Right atrium auricular region (tissue), 2 donors: ENCODE measurements at regions not wholly inside any gene's neighbourhood (a gene's known extent, or its start where the extent isn't known, plus 50 kb on each side); places are given as distances from the start of the nearest gene placed in this dataset.

Experiments
- DNase-seq: peaks from one replicate; pipeline ENCODE4 v3.0.0-alpha.2; 2019; ENCODE audit warnings: low spot score
- H3K27ac ChIP-seq, 2 donors: fragments of 200-600 bp; sonication (generic); 1 replicate in 1 of 2; 2 replicates in 1 of 2; pipeline ENCODE4 v1.5.1; 2016 to 2019
- H3K27me3 ChIP-seq, 2 donors: fragments of 200-600 bp; sonication (generic); one replicate each; pipeline versions ENCODE4 v1.5.1 to v1.6.0; 2017 to 2019
- H3K36me3 ChIP-seq: fragments of 200-600 bp; sonication (generic); one replicate; pipeline ENCODE4 v1.5.1; 2016
- H3K4me1 ChIP-seq, 2 donors: fragments of 200-600 bp; sonication (generic); one replicate each; pipeline versions ENCODE4 v1.5.1 to v1.6.0; 2017 to 2019
- H3K4me3 ChIP-seq, 2 donors: fragments of 200-600 bp; sonication (generic); 1 replicate in 1 of 2; 2 replicates in 1 of 2; pipeline ENCODE4 v1.5.1; 2017 to 2019; ENCODE audit warnings: mild to moderate bottlenecking in 1 of 2, moderate library complexity in 1 of 2
- H3K9me3 ChIP-seq, 2 donors: fragments of 200-600 bp; sonication (generic); one replicate each; pipeline ENCODE4 v1.5.1; 2019
- TF ChIP-seq, protein P1 (sequence below), 2 donors: fragments of 200-600 bp; sonication (generic); IDR thresholded peaks; one replicate each; pipeline ENCODE4 v1.5.1; 2019; ENCODE audit warnings: antibody characterized with exemption in 2 of 2

DNA sequence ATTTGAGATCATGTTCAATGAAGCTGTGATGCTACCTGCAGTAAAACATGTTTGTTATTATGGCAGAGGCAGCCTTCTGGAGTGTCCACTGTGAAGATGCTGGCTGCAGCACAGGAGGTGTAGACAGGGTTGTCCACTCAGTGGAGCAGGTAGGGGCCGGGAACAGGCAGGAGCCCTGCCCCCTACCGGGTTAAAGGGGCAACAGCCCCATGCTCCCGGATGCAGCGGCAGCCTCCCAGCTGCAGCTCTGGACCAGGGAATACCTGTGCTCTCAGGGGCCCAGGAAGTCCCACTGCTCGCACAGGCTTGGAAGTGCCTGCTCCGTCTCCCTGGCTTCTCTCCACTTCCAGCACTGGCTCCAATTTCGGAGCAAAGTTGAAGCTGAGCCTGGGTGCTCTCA lies 401.6 kb downstream of the FOXG1 start:
- no peaks in the 10 kb centered on the region for H3K9me3 ChIP-seq
- no peaks in the 10 kb centered on the region for H3K27me3 ChIP-seq
- H3K4me3 ChIP-seq, result no peak overlapping the region
- TF ChIP-seq, protein P1, sequence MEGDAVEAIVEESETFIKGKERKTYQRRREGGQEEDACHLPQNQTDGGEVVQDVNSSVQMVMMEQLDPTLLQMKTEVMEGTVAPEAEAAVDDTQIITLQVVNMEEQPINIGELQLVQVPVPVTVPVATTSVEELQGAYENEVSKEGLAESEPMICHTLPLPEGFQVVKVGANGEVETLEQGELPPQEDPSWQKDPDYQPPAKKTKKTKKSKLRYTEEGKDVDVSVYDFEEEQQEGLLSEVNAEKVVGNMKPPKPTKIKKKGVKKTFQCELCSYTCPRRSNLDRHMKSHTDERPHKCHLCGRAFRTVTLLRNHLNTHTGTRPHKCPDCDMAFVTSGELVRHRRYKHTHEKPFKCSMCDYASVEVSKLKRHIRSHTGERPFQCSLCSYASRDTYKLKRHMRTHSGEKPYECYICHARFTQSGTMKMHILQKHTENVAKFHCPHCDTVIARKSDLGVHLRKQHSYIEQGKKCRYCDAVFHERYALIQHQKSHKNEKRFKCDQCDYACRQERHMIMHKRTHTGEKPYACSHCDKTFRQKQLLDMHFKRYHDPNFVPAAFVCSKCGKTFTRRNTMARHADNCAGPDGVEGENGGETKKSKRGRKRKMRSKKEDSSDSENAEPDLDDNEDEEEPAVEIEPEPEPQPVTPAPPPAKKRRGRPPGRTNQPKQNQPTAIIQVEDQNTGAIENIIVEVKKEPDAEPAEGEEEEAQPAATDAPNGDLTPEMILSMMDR (IDR thresholded peaks at IDR 0.05), result no peak
- H3K36me3 ChIP-seq, result no peaks in the 10 kb centered on the region
- H3K4me1 ChIP-seq, result no peaks in the 10 kb centered on the region
- no peak for DNase-seq
- no peak overlapping the region for H3K27ac ChIP-seq

DNA sequence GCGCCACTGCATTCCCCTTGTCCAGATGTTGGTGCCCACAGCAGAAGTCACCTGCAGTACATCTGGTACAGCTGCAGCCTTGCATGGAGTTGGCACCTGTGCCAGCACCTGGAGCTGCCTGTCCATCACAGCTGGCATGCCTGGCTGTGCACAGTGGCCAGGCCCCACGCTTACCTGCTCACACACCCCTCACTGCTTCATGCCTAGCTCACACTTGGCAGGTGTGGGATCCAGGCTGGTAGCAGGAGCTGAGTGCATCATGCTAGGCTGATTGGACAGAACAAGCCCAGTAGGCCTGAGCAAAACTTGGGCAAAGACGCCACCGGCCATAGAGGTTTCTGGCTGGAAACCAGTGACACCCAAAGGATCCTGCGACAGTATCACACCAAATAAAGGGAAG lies 402.8 kb downstream of the FOXG1 start:
- TF ChIP-seq, protein P1 (IDR thresholded peaks at IDR 0.05), result no peak
- no peaks in the 10 kb centered on the region for H3K27me3 ChIP-seq
- DNase-seq, result no peak
- H3K4me3 ChIP-seq, result no peak overlapping the region
- H3K36me3 ChIP-seq, result no peaks in the 10 kb centered on the region
- H3K9me3 ChIP-seq, result no peaks in the 10 kb centered on the region
- H3K27ac ChIP-seq, result no peak overlapping the region
- H3K4me1 ChIP-seq, result no peaks in the 10 kb centered on the region

DNA sequence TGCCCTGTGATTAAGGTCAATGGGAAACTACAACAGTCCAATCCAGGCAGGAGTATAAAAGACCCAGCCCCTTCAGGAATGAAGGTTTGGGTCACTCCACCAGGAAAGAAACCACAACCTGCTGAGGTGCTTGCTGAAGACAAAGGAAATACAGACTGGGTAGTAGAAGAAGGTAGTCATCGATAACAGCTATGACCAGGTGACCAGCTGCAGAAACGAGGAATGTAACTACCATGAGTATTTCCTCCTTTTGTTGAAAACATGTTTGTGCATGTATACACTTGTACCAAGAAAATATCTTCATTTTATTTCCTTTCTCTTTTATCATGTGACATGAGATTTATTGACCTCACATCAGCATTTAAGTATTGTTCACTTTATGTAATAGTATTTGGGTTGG lies 409.1 kb downstream of the FOXG1 start:
- TF ChIP-seq, protein P1 (IDR thresholded peaks at IDR 0.05), result no peak
- Histone ChIP-seq H3K4me1 (no peaks in the 10 kb centered on the region), H3K27me3 (no peaks in the 10 kb centered on the region), H3K9me3 (no peaks in the 10 kb centered on the region), H3K36me3 (no peaks in the 10 kb centered on the region), H3K27ac (no peak overlapping the region), H3K4me3 (no peak overlapping the region)
- DNase-seq, result no peak

DNA sequence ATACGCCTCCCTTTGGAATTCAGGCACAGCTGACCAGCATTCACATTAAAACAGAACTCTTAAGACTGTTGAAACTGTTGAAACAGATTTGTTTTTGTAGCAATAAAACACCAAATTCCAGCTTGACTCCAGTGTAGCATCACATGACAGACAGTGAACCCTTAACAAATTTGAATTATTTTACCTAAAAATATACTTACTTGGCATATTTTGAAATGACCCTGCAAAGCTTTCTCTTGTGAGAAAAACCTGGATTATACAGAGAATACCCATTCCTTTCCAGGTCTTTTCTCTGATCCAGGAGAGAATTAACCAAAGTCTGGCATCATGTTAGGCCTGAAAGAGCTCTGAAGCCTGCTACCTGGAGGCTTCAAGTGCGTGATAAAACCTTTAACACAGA lies 410.3 kb downstream of the FOXG1 start:
- Histone ChIP-seq H3K4me3 (no peak overlapping the region), H3K27ac (no peak overlapping the region), H3K27me3 (no peaks in the 10 kb centered on the region), H3K36me3 (no peaks in the 10 kb centered on the region), H3K9me3 (no peaks in the 10 kb centered on the region), H3K4me1 (no peaks in the 10 kb centered on the region)
- TF ChIP-seq, protein P1 (IDR thresholded peaks at IDR 0.05), result no peak
- no peak for DNase-seq

DNA sequence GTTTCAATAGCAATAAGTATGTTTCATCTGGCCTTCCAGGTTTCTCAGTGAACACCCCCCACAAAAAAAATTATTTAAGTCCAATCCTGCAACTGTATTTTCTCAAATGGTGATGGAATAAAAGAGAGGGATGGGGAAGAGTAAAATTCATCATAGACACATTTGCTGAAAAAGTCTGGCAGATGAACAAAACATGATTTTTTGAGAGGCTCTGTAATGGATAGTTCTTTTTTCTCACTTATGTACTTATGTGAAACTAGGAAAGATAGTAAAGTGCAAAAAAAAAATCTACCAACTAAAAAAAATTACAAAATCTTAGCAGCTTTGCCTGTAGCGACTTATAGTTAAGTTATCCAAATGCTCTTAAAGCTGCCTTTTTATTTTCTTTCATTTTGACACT lies 412.4 kb downstream of the FOXG1 start:
- no peaks in the 10 kb centered on the region for H3K27me3 ChIP-seq
- H3K4me3 ChIP-seq, result no peak overlapping the region
- TF ChIP-seq, protein P1 (IDR thresholded peaks at IDR 0.05), result no peak
- DNase-seq, result no peak
- no peaks in the 10 kb centered on the region for H3K36me3 ChIP-seq
- H3K4me1 ChIP-seq, result no peaks in the 10 kb centered on the region
- H3K27ac ChIP-seq, result no peak overlapping the region
- H3K9me3 ChIP-seq, result no peaks in the 10 kb centered on the region

DNA sequence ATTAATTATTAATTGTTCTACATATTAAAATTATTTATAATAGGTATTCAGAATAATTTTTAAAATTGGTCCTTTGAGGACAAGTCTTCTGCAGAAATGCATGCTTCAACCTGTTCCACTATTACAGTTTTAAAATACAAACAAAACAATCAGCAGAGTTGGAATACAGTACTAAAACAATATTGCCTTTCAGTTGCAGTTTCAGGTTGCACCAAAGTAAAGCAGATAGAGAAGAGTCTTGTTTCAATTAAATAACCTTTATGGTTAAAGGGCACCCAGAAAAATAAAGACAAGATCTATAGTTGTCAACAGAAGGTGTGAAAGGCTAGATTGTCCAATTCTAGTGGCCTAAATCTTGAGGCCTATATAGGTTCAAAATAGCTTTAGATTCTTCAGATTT lies 424.5 kb downstream of the FOXG1 start:
- Histone ChIP-seq H3K27me3 (no peaks in the 10 kb centered on the region), H3K9me3 (no peaks in the 10 kb centered on the region), H3K4me1 (no peaks in the 10 kb centered on the region), H3K27ac (no peak overlapping the region), H3K4me3 (no peak overlapping the region), H3K36me3 (no peaks in the 10 kb centered on the region)
- no peak for DNase-seq
- TF ChIP-seq, protein P1 (IDR thresholded peaks at IDR 0.05), result no peak
